ENCODE measurements at regions not wholly inside any gene's neighbourhood (a gene's known extent, or its start where the extent isn't known, plus 50 kb on each side); places are given as distances from the start of the nearest gene placed in this dataset.

- BruUV-seq (replicated peaks), result no TSS peak
Observed at GRCh38 chr1:34418166-34418565, 241.5 kb downstream of the C1orf94 start.

GRCh38 chr1:34419663-34420136 lies 243.0 kb downstream of the C1orf94 start:
- BruUV-seq (replicated peaks), result no TSS peak
- Mint-ChIP-seq H3K4me3 (ENCODE audit: unreplicated experiment) (no peak overlapping the region), H3K27me3 (ENCODE audit: insufficient read depth, unreplicated experiment) (peaks cover 22% of the 10 kb centered on the region), H3K27ac (ENCODE audit: unreplicated experiment) (no peak overlapping the region), H3K9me3 (ENCODE audit: unreplicated experiment) (no peaks in the 10 kb centered on the region), H3K4me1 (ENCODE audit: low read depth, unreplicated experiment) (no peaks in the 10 kb centered on the region), H3K36me3 (ENCODE audit: insufficient read depth, unreplicated experiment) (no peaks in the 10 kb centered on the region)
- Histone ChIP-seq H3K4me1 (no peaks in the 10 kb centered on the region), H3K27me3 (replicated peaks; ENCODE audit: control insufficient read depth, insufficient read depth, low read length) (no peaks in the 10 kb centered on the region), H3K9me3 (no peaks in the 10 kb centered on the region), H3K4me3 (ENCODE audit: low read depth, low read length) (no peak overlapping the region), H3K36me3 (ENCODE audit: control insufficient read depth, insufficient read depth, low read length) (no peaks in the 10 kb centered on the region)
- CTCF ChIA-PET, result no interaction called here
- peak; percentile 3 to 33 for DNase-seq
- intact Hi-C loops (cut with micrococcal nuclease; ENCODE audit: unreplicated experiment), result no loop called here
- POLR2A ChIA-PET, result no interaction called here
- TF ChIP-seq, protein P1, sequence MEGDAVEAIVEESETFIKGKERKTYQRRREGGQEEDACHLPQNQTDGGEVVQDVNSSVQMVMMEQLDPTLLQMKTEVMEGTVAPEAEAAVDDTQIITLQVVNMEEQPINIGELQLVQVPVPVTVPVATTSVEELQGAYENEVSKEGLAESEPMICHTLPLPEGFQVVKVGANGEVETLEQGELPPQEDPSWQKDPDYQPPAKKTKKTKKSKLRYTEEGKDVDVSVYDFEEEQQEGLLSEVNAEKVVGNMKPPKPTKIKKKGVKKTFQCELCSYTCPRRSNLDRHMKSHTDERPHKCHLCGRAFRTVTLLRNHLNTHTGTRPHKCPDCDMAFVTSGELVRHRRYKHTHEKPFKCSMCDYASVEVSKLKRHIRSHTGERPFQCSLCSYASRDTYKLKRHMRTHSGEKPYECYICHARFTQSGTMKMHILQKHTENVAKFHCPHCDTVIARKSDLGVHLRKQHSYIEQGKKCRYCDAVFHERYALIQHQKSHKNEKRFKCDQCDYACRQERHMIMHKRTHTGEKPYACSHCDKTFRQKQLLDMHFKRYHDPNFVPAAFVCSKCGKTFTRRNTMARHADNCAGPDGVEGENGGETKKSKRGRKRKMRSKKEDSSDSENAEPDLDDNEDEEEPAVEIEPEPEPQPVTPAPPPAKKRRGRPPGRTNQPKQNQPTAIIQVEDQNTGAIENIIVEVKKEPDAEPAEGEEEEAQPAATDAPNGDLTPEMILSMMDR (IDR thresholded peaks at IDR 0.05; ENCODE audit: insufficient read depth in 1 of 2, low read depth in 1 of 2, low read length in 1 of 2, severe bottlenecking in 1 of 2, unreplicated experiment in 1 of 2), result peak in 1 of 2 experiments; percentile 19

More at GRCh38 chr1:34418166-34418565, 241.5 kb downstream of the C1orf94 start:
- Mint-ChIP-seq H3K27me3 (ENCODE audit: insufficient read depth, unreplicated experiment) (peaks cover 23% of the 10 kb centered on the region), H3K36me3 (ENCODE audit: insufficient read depth, unreplicated experiment) (no peaks in the 10 kb centered on the region), H3K27ac (ENCODE audit: unreplicated experiment) (no peak overlapping the region), H3K4me3 (ENCODE audit: unreplicated experiment) (no peak overlapping the region), H3K4me1 (ENCODE audit: low read depth, unreplicated experiment) (no peaks in the 10 kb centered on the region), H3K9me3 (ENCODE audit: unreplicated experiment) (no peaks in the 10 kb centered on the region)
- Histone ChIP-seq H3K36me3 (ENCODE audit: control insufficient read depth, insufficient read depth, low read length) (no peaks in the 10 kb centered on the region), H3K4me3 (ENCODE audit: low read depth, low read length) (no peak overlapping the region), H3K27me3 (replicated peaks; ENCODE audit: control insufficient read depth, insufficient read depth, low read length) (no peaks in the 10 kb centered on the region), H3K4me1 (no peaks in the 10 kb centered on the region), H3K9me3 (no peaks in the 10 kb centered on the region)
- TF ChIP-seq, protein P1 (IDR thresholded peaks at IDR 0.05; ENCODE audit: insufficient read depth in 1 of 2, low read depth in 1 of 2, low read length in 1 of 2, severe bottlenecking in 1 of 2, unreplicated experiment in 1 of 2), result no peak
- intact Hi-C loops (cut with micrococcal nuclease; ENCODE audit: unreplicated experiment), result no loop called here
- CTCF ChIA-PET, result no interaction called here
- POLR2A ChIA-PET, result no interaction called here
- DNase-seq, result no peak

- Histone ChIP-seq H3K9me3 (no peaks in the 10 kb centered on the region), H3K4me1 (no peaks in the 10 kb centered on the region), H3K4me3 (ENCODE audit: low read depth, low read length) (no peak overlapping the region), H3K36me3 (ENCODE audit: control insufficient read depth, insufficient read depth, low read length) (no peaks in the 10 kb centered on the region), H3K27me3 (replicated peaks; ENCODE audit: control insufficient read depth, insufficient read depth, low read length) (no peaks in the 10 kb centered on the region)
- BruUV-seq (replicated peaks), result no TSS peak
- Mint-ChIP-seq H3K36me3 (ENCODE audit: insufficient read depth, unreplicated experiment) (no peaks in the 10 kb centered on the region), H3K4me3 (ENCODE audit: unreplicated experiment) (no peak overlapping the region), H3K9me3 (ENCODE audit: unreplicated experiment) (no peaks in the 10 kb centered on the region), H3K27ac (ENCODE audit: unreplicated experiment) (no peak overlapping the region), H3K27me3 (ENCODE audit: insufficient read depth, unreplicated experiment) (peaks cover 7% of the 10 kb centered on the region), H3K4me1 (ENCODE audit: low read depth, unreplicated experiment) (no peaks in the 10 kb centered on the region)
- POLR2A ChIA-PET, result no interaction called here
- CTCF ChIA-PET, result no interaction called here
- TF ChIP-seq, protein P1 (IDR thresholded peaks at IDR 0.05; ENCODE audit: insufficient read depth in 1 of 2, low read depth in 1 of 2, low read length in 1 of 2, severe bottlenecking in 1 of 2, unreplicated experiment in 1 of 2), result no peak
- intact Hi-C loops (cut with micrococcal nuclease; ENCODE audit: unreplicated experiment), result no loop called here
- no peak for DNase-seq
Observed at GRCh38 chr1:34425046-34425445, 248.3 kb downstream of the C1orf94 start.
